IMR-90 (cell line): ENCODE measurements at regions not wholly inside any gene's neighbourhood (a gene's known extent, or its start where the extent isn't known, plus 50 kb on each side); places are given as distances from the start of the nearest gene placed in this dataset.

ENCODE experiments used
- ATAC-seq: fragments of 200-7000 bp; cut with Tn5 transposase; 2 replicates; pipeline ENCODE4 v1.9.1; 2020; ENCODE audit warnings: low read depth, mild to moderate bottlenecking, moderate library complexity
- BruUV-seq: library from RNA; stranded (reverse); fragments of 400-500 nt; replicated peaks from 2 replicates; lab custom pipeline; 2021; lab: Mats Ljungman, UMichigan
- CTCF ChIA-PET: fragments of 300-600 bp; formaldehyde crosslinking; extraction: SDS; loops from one replicate; lab custom pipeline; 2021; ENCODE audit warnings: antibody characterized with exemption; lab: Yijun Ruan, JAX
- POLR2A ChIA-PET: fragments of 300-600 bp; sonication (Branson Sonifier 250); formaldehyde crosslinking; loops from one replicate; lab custom pipeline; 2022; ENCODE audit warnings: antibody characterized with exemption; ENCODE audit not compliant: unreplicated experiment; lab: Charles Lee
- DNase-seq: peaks from one replicate; pipeline ENCODE4 v3.0.0; 2013
- H2AFZ ChIP-seq: replicated peaks from 2 replicates; pipeline ENCODE3; 2013; ENCODE audit warnings: low read length, mild to moderate bottlenecking; ENCODE audit not compliant: poor library complexity
- H2AK5ac ChIP-seq: 2 replicates; pipeline ENCODE4 v1.6.1; 2013; ENCODE audit warnings: low read depth, low read length, inconsistent platforms
- H2AK9ac ChIP-seq: replicated peaks from 2 replicates; pipeline ENCODE3; 2013; ENCODE audit warnings: mild to moderate bottlenecking, low read depth, low read length, moderate library complexity; ENCODE audit not compliant: poor library complexity
- H2BK120ac ChIP-seq: 2 replicates; pipeline ENCODE4 v1.6.1; 2013; ENCODE audit warnings: low read depth, low read length, inconsistent platforms
- H2BK15ac ChIP-seq: 3 replicates; pipeline ENCODE4 v1.6.1; 2013; ENCODE audit warnings: low read depth, low read length, inconsistent platforms
- H2BK20ac ChIP-seq: 2 replicates; pipeline ENCODE4 v1.6.1; 2013; ENCODE audit warnings: low read depth, mild to moderate bottlenecking, inconsistent platforms, low read length, moderate library complexity
- H2BK5ac ChIP-seq: 2 replicates; pipeline ENCODE4 v1.6.1; 2013; ENCODE audit warnings: mild to moderate bottlenecking, low read depth, low read length, inconsistent platforms; ENCODE audit not compliant: poor library complexity, severe bottlenecking
- H3K14ac ChIP-seq: replicated peaks from 2 replicates; pipeline ENCODE4 v1.6.1; 2013; ENCODE audit warnings: low read depth, low read length, inconsistent platforms
- H3K18ac ChIP-seq: 2 replicates; pipeline ENCODE4 v1.6.1; 2013; ENCODE audit warnings: low read depth, low read length, control low read depth
- H3K23ac ChIP-seq: 2 replicates; pipeline ENCODE4 v1.6.1; 2013; ENCODE audit warnings: low read depth, low read length, inconsistent platforms
- H3K27ac ChIP-seq: 2 replicates; pipeline ENCODE4 v1.5.1; 2013; ENCODE audit warnings: mild to moderate bottlenecking, control low read depth, low read length; ENCODE audit not compliant: insufficient read depth
- H3K27me3 ChIP-seq: 2 replicates; pipeline ENCODE4 v1.6.1; 2013; ENCODE audit warnings: low read length; ENCODE audit not compliant: control insufficient read depth, insufficient read depth
- H3K36me3 ChIP-seq: 2 replicates; pipeline ENCODE4 v1.6.1; 2013; ENCODE audit warnings: low read length, mixed read lengths; ENCODE audit not compliant: control insufficient read depth, insufficient read depth
- H3K4ac ChIP-seq: 2 replicates; pipeline ENCODE4 v1.6.1; 2013; ENCODE audit warnings: low read depth, low read length, inconsistent platforms
- H3K4me1 ChIP-seq: 2 replicates; pipeline ENCODE4 v1.6.1; 2013; ENCODE audit warnings: low read length, mixed read lengths; ENCODE audit not compliant: control insufficient read depth, insufficient read depth
- H3K4me2 ChIP-seq: 2 replicates; pipeline ENCODE4 v1.6.1; 2013; ENCODE audit warnings: low read depth, mild to moderate bottlenecking, control low read depth, low read length, moderate library complexity
- H3K4me3 ChIP-seq: 2 replicates; pipeline ENCODE4 v1.5.1; 2013; ENCODE audit warnings: low read depth, mild to moderate bottlenecking, control low read depth, low read length, moderate library complexity; ENCODE audit not compliant: insufficient read depth
- H3K56ac ChIP-seq: 2 replicates; pipeline ENCODE4 v1.6.1; 2013; ENCODE audit warnings: low read length, inconsistent platforms; ENCODE audit not compliant: insufficient read depth; ENCODE audit errors: extremely low read depth
- H3K79me1 ChIP-seq, 2 experiments: 2 replicates each; pipeline ENCODE4 v1.6.1; 2013; ENCODE audit warnings: low read length in 2 of 2, inconsistent platforms in 1 of 2, low read depth in 1 of 2
- H3K9ac ChIP-seq: 2 replicates; pipeline ENCODE4 v1.6.1; 2013; ENCODE audit warnings: low read depth, low read length, control low read depth
- H3K9me1 ChIP-seq: 2 replicates; pipeline ENCODE4 v1.6.1; 2013; ENCODE audit warnings: low read length, inconsistent platforms; ENCODE audit not compliant: insufficient read depth
- H3K9me3 ChIP-seq: 2 replicates; pipeline ENCODE4 v1.6.1; 2013; ENCODE audit warnings: low read length; ENCODE audit not compliant: control insufficient read depth, insufficient read depth
- H4K20me1 ChIP-seq: 2 replicates; pipeline ENCODE4 v1.6.1; 2013; ENCODE audit warnings: low read length, inconsistent platforms; ENCODE audit not compliant: insufficient read depth
- H4K5ac ChIP-seq: 2 replicates; pipeline ENCODE4 v1.6.1; 2013; ENCODE audit warnings: mild to moderate bottlenecking, low read depth, low read length, control low read depth
- H4K8ac ChIP-seq, 2 experiments: 2 replicates each; pipeline ENCODE4 v1.6.1; 2013; ENCODE audit warnings: low read depth in 2 of 2, low read length in 2 of 2, control low read depth in 1 of 2, inconsistent platforms in 1 of 2
- H4K91ac ChIP-seq: 2 replicates; pipeline ENCODE4 v1.6.1; 2013; ENCODE audit warnings: low read depth, low read length, inconsistent platforms; ENCODE audit not compliant: insufficient read depth
- CHD1 ChIP-seq: IDR thresholded peaks from 2 replicates; pipeline ENCODE4 v1.6.1; 2012; ENCODE audit warnings: low read depth, low read length, improper control_type of control experiment
- MAFK ChIP-seq: IDR thresholded peaks from 2 replicates; pipeline ENCODE4 v1.6.1; 2012; ENCODE audit warnings: low read depth, low read length, improper control_type of control experiment
- WGBS, 2 experiments: methylation state at CpG; one replicate each; pipeline versions ENCODE4 v1.1.5 to v1.1.7; 2013; ENCODE audit warnings: missing lambda C conversion rate in 2 of 2; ENCODE audit not compliant: insufficient read length in 1 of 2; ENCODE audit errors: extremely low coverage in 2 of 2; 5-methylcytosine and 5-hydroxymethylcytosine counted together
- dilution Hi-C: fragments of 300-500 bp; cut with HindIII; formaldehyde crosslinking; loops from one replicate; pipeline ENCODE4 v1.14.3; 2018; ENCODE audit warnings: low sequenced_read_pairs; ENCODE audit not compliant: unreplicated experiment
- in situ Hi-C: fragments of 300-500 bp; cut with MboI; formaldehyde crosslinking; loops from 3 replicates; pipeline ENCODE4 v1.14.3; 2019; ENCODE audit warnings: low sequenced_read_pairs, inconsistent platforms, mixed read lengths
- intact Hi-C: fragments of 100-400 bp; cut with micrococcal nuclease; formaldehyde crosslinking; loops from 2 replicates; pipeline ENCODE4 v1.10.0; 2022

GRCh38 chr11:116424615-116425261 is 348.0 kb downstream of the BUD13 start:
- ChIA-PET POLR2A (no interaction called here), CTCF (no interaction called here)
- dilution Hi-C loops = no loop called here
- Histone ChIP-seq H3K27ac (no peak overlapping the region), H2BK5ac (no peak overlapping the region), H3K9me1 (no peaks in the 10 kb centered on the region), H3K4me2 (no peak overlapping the region), H3K23ac (no peak overlapping the region), H3K79me1 (no peaks in the 10 kb centered on the region), H3K56ac (no peak overlapping the region), H3K14ac (no peak overlapping the region), H2AK9ac (no peak overlapping the region), H4K20me1 (no peaks in the 10 kb centered on the region), H2BK15ac (no peak overlapping the region), H3K27me3 (no peaks in the 10 kb centered on the region), H3K9me3 (no peaks in the 10 kb centered on the region), H3K36me3 (no peaks in the 10 kb centered on the region), H3K4ac (no peak overlapping the region), H4K91ac (no peak overlapping the region), H3K18ac (no peak overlapping the region), H2AFZ (no peak overlapping the region), H2BK120ac (no peak overlapping the region), H4K8ac (no peak overlapping the region), H2BK20ac (no peak overlapping the region), H3K4me3 (no peak overlapping the region), H4K5ac (no peak overlapping the region), H3K9ac (no peak overlapping the region), H2AK5ac (no peak overlapping the region), H3K4me1 (no peaks in the 10 kb centered on the region)
- no TSS peak for BruUV-seq
- TF ChIP-seq CHD1 = no peak
- no peak for TF ChIP-seq MAFK
- WGBS, 2 experiments = no CpG with 5 or more reads among the region's 4 CpGs
- no peak for ATAC-seq
- intact Hi-C loops = no loop called here
- in situ Hi-C loops = no loop called here
- no peak for DNase-seq
